Uterus (tissue), 3 donors: ENCODE measurements at regions not wholly inside any gene's neighbourhood (a gene's known extent, or its start where the extent isn't known, plus 50 kb on each side); places are given as distances from the start of the nearest gene placed in this dataset.

ENCODE experiments used
- DNase-seq, 2 donors: peaks; one replicate each; pipeline ENCODE4 v3.0.0-alpha.2; 2019 to 2020
- H3K27ac ChIP-seq, 2 donors: fragments of 200-600 bp; sonication (generic); 1 replicate in 1 of 2; 2 replicates in 1 of 2; pipeline ENCODE4 v1.5.1; 2016 to 2018
- H3K27me3 ChIP-seq, 2 donors: fragments of 200-600 bp; sonication (generic); one replicate each; pipeline ENCODE4 v1.5.1; 2018 to 2019; ENCODE audit warnings: control low read depth in 1 of 2
- H3K36me3 ChIP-seq, 2 donors: fragments of 200-600 bp; sonication (generic); one replicate each; pipeline ENCODE4 v1.5.1; 2019; ENCODE audit warnings: control low read depth in 1 of 2
- H3K4me1 ChIP-seq, 2 donors: fragments of 200-600 bp; sonication (generic); one replicate each; pipeline ENCODE4 v1.5.1; 2018 to 2019; ENCODE audit warnings: control low read depth in 1 of 2
- H3K4me3 ChIP-seq, 2 donors: fragments of 200-600 bp; sonication (generic); 1 replicate in 1 of 2; 2 replicates in 1 of 2; pipeline ENCODE4 v1.5.1; 2018 to 2019; ENCODE audit warnings: mild to moderate bottlenecking in 1 of 2
- H3K9me3 ChIP-seq, 2 donors: fragments of 200-600 bp; sonication (generic); one replicate each; pipeline ENCODE4 v1.5.1; 2019; ENCODE audit warnings: control low read depth in 1 of 2
- POLR2A ChIP-seq, 2 donors: fragments of 450-650 bp; IDR thresholded peaks; one replicate each; pipeline ENCODE4 v1.6.1; 2016; ENCODE audit warnings: antibody characterized with exemption in 2 of 2, mild to moderate bottlenecking in 1 of 2, moderate library complexity in 1 of 2
- intact Hi-C: fragments of 100-400 bp; cut with DNase I; formaldehyde crosslinking; loops from one replicate; pipeline ENCODE4 v1.15.1; 2023; ENCODE audit warnings: low total_unique reads
- TF ChIP-seq, protein P1 (sequence below), 4 experiments: fragments of 200-600 bp in 2 of 4; fragments of 450-650 bp in 2 of 4; sonication (generic) in 2 of 4; IDR thresholded peaks; one replicate each; pipeline ENCODE4 v1.5.1; 2016 to 2019; ENCODE audit warnings: antibody characterized with exemption in 4 of 4, mild to moderate bottlenecking in 2 of 4, moderate library complexity in 1 of 4
- donor health status: DM: yes; HTN: yes; CAD: no.

DNA sequence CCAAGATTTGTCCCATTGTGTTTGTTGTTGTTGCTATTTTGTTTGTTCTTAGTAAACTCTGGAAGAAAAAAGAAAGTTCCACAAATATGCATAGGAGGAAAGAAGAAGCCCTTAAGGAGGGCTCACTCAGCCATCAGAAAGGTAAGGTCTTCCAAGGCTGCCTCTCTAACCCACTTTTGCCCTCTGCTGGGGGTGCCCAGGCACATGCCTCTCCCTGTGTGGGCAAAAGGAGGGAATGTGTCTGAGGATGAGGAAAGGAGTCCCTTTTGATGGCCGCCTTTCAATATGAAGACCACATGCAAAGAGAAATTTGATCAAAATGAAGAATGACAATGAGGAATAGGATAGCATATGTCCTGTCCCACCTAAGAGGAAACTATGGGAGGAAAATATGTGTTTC is 248.2 kb upstream of the POU3F2 start:
- no peaks in the 10 kb centered on the region for H3K4me1 ChIP-seq
- H3K27me3 ChIP-seq: no peaks in the 10 kb centered on the region
- no peak overlapping the region for H3K27ac ChIP-seq
- TF ChIP-seq POLR2A (IDR thresholded peaks at IDR 0.05): no peak
- TF ChIP-seq, protein P1, sequence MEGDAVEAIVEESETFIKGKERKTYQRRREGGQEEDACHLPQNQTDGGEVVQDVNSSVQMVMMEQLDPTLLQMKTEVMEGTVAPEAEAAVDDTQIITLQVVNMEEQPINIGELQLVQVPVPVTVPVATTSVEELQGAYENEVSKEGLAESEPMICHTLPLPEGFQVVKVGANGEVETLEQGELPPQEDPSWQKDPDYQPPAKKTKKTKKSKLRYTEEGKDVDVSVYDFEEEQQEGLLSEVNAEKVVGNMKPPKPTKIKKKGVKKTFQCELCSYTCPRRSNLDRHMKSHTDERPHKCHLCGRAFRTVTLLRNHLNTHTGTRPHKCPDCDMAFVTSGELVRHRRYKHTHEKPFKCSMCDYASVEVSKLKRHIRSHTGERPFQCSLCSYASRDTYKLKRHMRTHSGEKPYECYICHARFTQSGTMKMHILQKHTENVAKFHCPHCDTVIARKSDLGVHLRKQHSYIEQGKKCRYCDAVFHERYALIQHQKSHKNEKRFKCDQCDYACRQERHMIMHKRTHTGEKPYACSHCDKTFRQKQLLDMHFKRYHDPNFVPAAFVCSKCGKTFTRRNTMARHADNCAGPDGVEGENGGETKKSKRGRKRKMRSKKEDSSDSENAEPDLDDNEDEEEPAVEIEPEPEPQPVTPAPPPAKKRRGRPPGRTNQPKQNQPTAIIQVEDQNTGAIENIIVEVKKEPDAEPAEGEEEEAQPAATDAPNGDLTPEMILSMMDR (IDR thresholded peaks at IDR 0.05): no peak
- H3K9me3 ChIP-seq: no peaks in the 10 kb centered on the region
- intact Hi-C loops: no loop called here
- DNase-seq: no peak
- no peaks in the 10 kb centered on the region for H3K36me3 ChIP-seq
- no peak overlapping the region for H3K4me3 ChIP-seq

DNA sequence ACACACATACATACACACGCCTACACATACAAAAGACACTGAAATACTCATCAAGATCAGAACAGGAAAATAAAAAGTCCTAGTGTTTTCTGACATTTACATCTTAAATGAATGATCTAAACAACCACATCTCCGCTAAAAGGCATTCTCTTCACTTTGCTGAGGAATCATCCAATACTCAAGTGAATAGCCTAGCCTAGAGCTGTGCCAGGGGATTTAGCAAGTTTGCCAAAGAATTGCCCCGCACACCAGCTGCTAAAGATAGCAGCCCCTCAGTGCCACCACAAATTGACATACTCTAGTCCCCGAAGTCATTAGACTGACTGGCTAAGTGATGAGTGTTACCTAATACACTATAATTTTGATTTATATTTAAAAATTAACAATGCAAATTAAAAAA is 246.8 kb upstream of the POU3F2 start:
- Histone ChIP-seq H3K36me3 (no peaks in the 10 kb centered on the region), H3K27ac (no peak overlapping the region)
- TF ChIP-seq, protein P1 (IDR thresholded peaks at IDR 0.05): no peak
- TF ChIP-seq POLR2A (IDR thresholded peaks at IDR 0.05): no peak

DNA sequence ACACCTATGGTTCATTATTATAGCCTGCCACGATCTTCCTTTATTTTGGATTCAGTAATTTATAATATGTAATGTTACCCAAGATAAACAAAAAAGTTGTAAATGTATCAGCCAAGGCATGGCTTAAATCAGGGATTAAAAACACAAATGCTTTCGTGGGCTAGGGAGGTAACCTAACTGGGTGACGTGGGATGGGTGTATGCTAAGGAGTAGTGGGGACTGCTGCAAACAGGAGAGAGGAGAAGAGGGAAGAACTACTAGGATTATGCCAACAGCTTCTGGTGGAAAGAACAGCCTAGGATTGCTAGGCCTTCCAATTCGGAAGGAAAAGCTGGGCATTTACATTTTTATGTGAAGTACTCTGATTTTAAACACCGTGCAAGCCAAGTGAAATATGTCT is 244.8 kb upstream of the POU3F2 start:
- no peaks in the 10 kb centered on the region for H3K27me3 ChIP-seq
- TF ChIP-seq, protein P1 (IDR thresholded peaks at IDR 0.05): no peak
- TF ChIP-seq POLR2A (IDR thresholded peaks at IDR 0.05): no peak
- no peak overlapping the region for H3K27ac ChIP-seq
- no peaks in the 10 kb centered on the region for H3K36me3 ChIP-seq
- H3K4me3 ChIP-seq: no peak overlapping the region
- DNase-seq: no peak
- H3K4me1 ChIP-seq: no peaks in the 10 kb centered on the region
- intact Hi-C loops: no loop called here
- no peaks in the 10 kb centered on the region for H3K9me3 ChIP-seq

More for the DNA sequence above, 246.8 kb upstream of the POU3F2 start:
- no peaks in the 10 kb centered on the region for H3K27me3 ChIP-seq
- no peaks in the 10 kb centered on the region for H3K4me1 ChIP-seq
- intact Hi-C loops: no loop called here
- no peaks in the 10 kb centered on the region for H3K9me3 ChIP-seq
- no peak overlapping the region for H3K4me3 ChIP-seq
- no peak for DNase-seq

DNA sequence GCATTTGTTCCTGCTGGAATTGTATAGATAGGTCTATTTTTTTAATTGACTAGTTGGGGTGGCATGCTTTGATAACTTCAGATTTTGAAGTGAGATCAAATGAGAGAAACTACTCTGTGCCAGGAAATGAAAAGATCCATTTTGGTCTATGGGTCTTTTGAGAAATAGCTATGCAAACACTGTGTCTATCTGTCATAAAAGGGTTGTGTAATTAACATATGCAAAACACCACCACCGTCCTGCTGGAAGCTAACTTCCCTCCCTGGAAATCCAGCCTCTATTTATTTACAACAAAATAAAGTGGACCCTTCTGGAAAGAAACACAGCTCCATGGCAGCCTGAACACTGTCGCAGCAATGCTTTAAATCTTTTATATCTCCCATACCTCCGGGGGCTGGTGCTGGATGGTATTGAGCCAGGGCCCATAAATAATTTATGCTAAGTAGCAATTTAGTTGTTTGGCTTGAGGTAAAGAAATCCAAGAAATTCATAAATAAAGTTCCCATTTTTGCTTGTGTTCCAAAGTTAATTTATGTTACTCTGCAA is 244.2 kb upstream of the POU3F2 start:
- no peak for DNase-seq
- Histone ChIP-seq H3K36me3 (no peaks in the 10 kb centered on the region), H3K27ac (no peak overlapping the region), H3K27me3 (no peaks in the 10 kb centered on the region), H3K4me3 (no peak overlapping the region), H3K4me1 (no peaks in the 10 kb centered on the region), H3K9me3 (no peaks in the 10 kb centered on the region)
- no peak for TF ChIP-seq POLR2A (IDR thresholded peaks at IDR 0.05)
- TF ChIP-seq, protein P1 (IDR thresholded peaks at IDR 0.05): no peak
- intact Hi-C loops: no loop called here

DNA sequence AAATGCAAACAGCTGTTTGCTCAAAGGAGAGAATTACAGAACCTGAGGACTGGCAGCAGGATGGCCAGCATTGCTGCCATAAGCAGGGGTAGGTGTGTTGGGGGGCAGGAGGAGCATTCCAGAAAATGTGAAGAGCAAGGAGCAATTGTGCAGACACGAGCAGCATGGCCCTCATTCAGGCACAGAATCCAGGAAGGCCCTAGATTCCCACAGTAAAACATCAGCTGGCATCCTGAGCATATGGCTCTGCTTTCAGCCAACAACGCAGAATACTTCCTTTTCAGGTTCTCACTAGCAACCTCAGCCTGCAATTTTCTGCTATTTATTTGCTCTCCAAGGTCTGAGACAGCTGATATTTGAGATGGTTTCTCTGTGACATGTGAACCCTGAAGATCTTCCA is 243.4 kb upstream of the POU3F2 start:
- TF ChIP-seq, protein P1 (IDR thresholded peaks at IDR 0.05): no peak
- no peak for TF ChIP-seq POLR2A (IDR thresholded peaks at IDR 0.05)
- Histone ChIP-seq H3K4me3 (no peak overlapping the region), H3K4me1 (no peaks in the 10 kb centered on the region), H3K27ac (no peak overlapping the region), H3K36me3 (no peaks in the 10 kb centered on the region), H3K27me3 (no peaks in the 10 kb centered on the region), H3K9me3 (no peaks in the 10 kb centered on the region)
- no peak for DNase-seq
- intact Hi-C loops: no loop called here
